ENCODE measurements at regions not wholly inside any gene's neighbourhood (a gene's known extent, or its start where the extent isn't known, plus 50 kb on each side); places are given as distances from the start of the nearest gene placed in this dataset.

GRCh38 chr15:85947021-85947420 lies 132.7 kb upstream of the AGBL1 start:
- no peak for TF ChIP-seq CTCF (IDR thresholded peaks at IDR 0.05; ENCODE audit: borderline replicate concordance, insufficient read depth, low read depth, low read length)
- no peak overlapping the region for H3K4me3 ChIP-seq (ENCODE audit: low read depth, low read length)

- no peak for TF ChIP-seq CTCF (IDR thresholded peaks at IDR 0.05; ENCODE audit: borderline replicate concordance, insufficient read depth, low read depth, low read length)
- no peak overlapping the region for H3K4me3 ChIP-seq (ENCODE audit: low read depth, low read length)
Observed at GRCh38 chr15:85947936-85948335, 131.7 kb upstream of the AGBL1 start.

GRCh38 chr15:85950101-85950500 lies 129.6 kb upstream of the AGBL1 start:
- H3K4me3 ChIP-seq (ENCODE audit: low read depth, low read length): no peak overlapping the region
- no peak for TF ChIP-seq CTCF (IDR thresholded peaks at IDR 0.05; ENCODE audit: borderline replicate concordance, insufficient read depth, low read depth, low read length)

GRCh38 chr15:85954586-85954985 lies 125.1 kb upstream of the AGBL1 start:
- no peak for TF ChIP-seq CTCF (IDR thresholded peaks at IDR 0.05; ENCODE audit: borderline replicate concordance, insufficient read depth, low read depth, low read length)
- no peak overlapping the region for H3K4me3 ChIP-seq (ENCODE audit: low read depth, low read length)

- no peak overlapping the region for H3K4me3 ChIP-seq (ENCODE audit: low read depth, low read length)
- TF ChIP-seq CTCF (IDR thresholded peaks at IDR 0.05; ENCODE audit: borderline replicate concordance, insufficient read depth, low read depth, low read length): no peak
Observed at GRCh38 chr15:85955501-85956391, 123.9 kb upstream of the AGBL1 start.

- TF ChIP-seq CTCF (IDR thresholded peaks at IDR 0.05; ENCODE audit: borderline replicate concordance, insufficient read depth, low read depth, low read length): no peak
- no peak overlapping the region for H3K4me3 ChIP-seq (ENCODE audit: low read depth, low read length)
Observed at GRCh38 chr15:85956532-85957275, 123.0 kb upstream of the AGBL1 start.
